ENCODE measurements at regions not wholly inside any gene's neighbourhood (a gene's known extent, or its start where the extent isn't known, plus 50 kb on each side); places are given as distances from the start of the nearest gene placed in this dataset.

GRCh38 chr3:22938739-22939138, 264.4 kb upstream of the UBE2E2 start:
- Histone ChIP-seq H4K20me1 (replicated peaks in 1 of 2; ENCODE audit: control insufficient read depth in 1 of 2, insufficient read depth in 2 of 2, low read length in 2 of 2) (no peaks in the 10 kb centered on the region), H2BK20ac (ENCODE audit: low read length) (no peak overlapping the region), H3K23me2 (ENCODE audit: low read depth, low read length) (no peaks in the 10 kb centered on the region), H3K9ac (replicated peaks in 1 of 4; ENCODE audit: extremely low read depth in 1 of 4, low read depth in 3 of 4, low read length in 3 of 4) (no peak overlapping the region), H2AK5ac (ENCODE audit: low read depth, low read length) (no peak overlapping the region), H2BK5ac (ENCODE audit: low read depth, low read length) (no peak overlapping the region), H4K91ac (replicated peaks; ENCODE audit: insufficient read length, low read length) (no peak overlapping the region), H3K36me3 (ENCODE audit: control insufficient read depth in 2 of 4, insufficient read depth in 4 of 4, low read length in 3 of 4) (no peaks in the 10 kb centered on the region; a peak in 1 of 8 replicates), H3K9me3 (ENCODE audit: insufficient read depth in 2 of 2, low read depth in 1 of 2, low read length in 1 of 2) (no peaks in the 10 kb centered on the region), H3K18ac (ENCODE audit: extremely low read depth, low read length) (no peak overlapping the region), H4K8ac (ENCODE audit: extremely low read depth, insufficient read depth, low read length) (no peak overlapping the region), H3K27me3 (replicated peaks in 1 of 4; ENCODE audit: control insufficient read depth in 3 of 4, extremely low read depth in 1 of 4, insufficient read depth in 3 of 4, low read length in 3 of 4) (no peaks in the 10 kb centered on the region), H3K14ac (ENCODE audit: insufficient read length) (no peak overlapping the region), H4K5ac (ENCODE audit: insufficient read length, low read depth, low read length) (no peak overlapping the region), H3K4me2 (ENCODE audit: insufficient read depth in 1 of 2, low read depth in 2 of 2, low read length in 2 of 2) (no peak overlapping the region), H3K56ac (replicated peaks; ENCODE audit: insufficient read length, low read depth, low read length) (no peak overlapping the region), H2BK15ac (ENCODE audit: low read length) (no peak overlapping the region), H2BK120ac (replicated peaks; ENCODE audit: low read depth, low read length) (no peak overlapping the region), H3K27ac (ENCODE audit: low read depth, low read length) (no peak overlapping the region), H2BK12ac (ENCODE audit: low read depth, low read length) (no peak overlapping the region), H3K23ac (ENCODE audit: insufficient read length) (no peak overlapping the region), H3K4ac (replicated peaks; ENCODE audit: insufficient read length, low read depth, low read length) (no peak overlapping the region), H3K79me1 (ENCODE audit: low read depth, low read length) (no peaks in the 10 kb centered on the region), H3K79me2 (ENCODE audit: control insufficient read depth in 1 of 2, insufficient read depth in 2 of 2, low read length in 2 of 2) (no peaks in the 10 kb centered on the region), H3K4me3 (ENCODE audit: extremely low read depth in 1 of 4, insufficient read depth in 2 of 4, low read depth in 3 of 4, low read length in 4 of 4) (no peak overlapping the region), H3K4me1 (replicated peaks in 1 of 4; ENCODE audit: control insufficient read depth in 3 of 4, insufficient read depth in 4 of 4, low read length in 3 of 4) (no peaks in the 10 kb centered on the region), H2AFZ (ENCODE audit: low read length) (no peak overlapping the region)
- 88% methylated on average over 5 of the region's 5 CpGs; no CpG with 5 or more reads in 1 of the 2 experiments for WGBS, 2 experiments (ENCODE audit: extremely low coverage in 1 of 2, insufficient coverage in 1 of 2, insufficient read length in 1 of 2, insufficient replicate concordance in 2 of 2, low coverage in 1 of 2, low lambda C conversion rate in 2 of 2, missing lambda C conversion rate in 1 of 2)
- TF ChIP-seq YY1 (IDR thresholded peaks at IDR 0.05; ENCODE audit: low read depth, low read length): no peak
- no peak for TF ChIP-seq JUN (IDR thresholded peaks at IDR 0.05; ENCODE audit: low read depth, low read length)
- TF ChIP-seq CEBPB (IDR thresholded peaks at IDR 0.05; ENCODE audit: low read depth, low read length): no peak
- ChIA-PET POLR2A (ENCODE audit: partially characterized antibody) (no interaction called here), CTCF (ENCODE audit: partially characterized antibody) (no interaction called here)
- FAIRE-seq (no peak), DNase-seq (ENCODE audit: low read depth in 1 of 2, low spot score in 2 of 2) (no peak)

All from H1 (cell line).